ENCODE measurements at regions not wholly inside any gene's neighbourhood (a gene's known extent, or its start where the extent isn't known, plus 50 kb on each side); places are given as distances from the start of the nearest gene placed in this dataset.

DNA sequence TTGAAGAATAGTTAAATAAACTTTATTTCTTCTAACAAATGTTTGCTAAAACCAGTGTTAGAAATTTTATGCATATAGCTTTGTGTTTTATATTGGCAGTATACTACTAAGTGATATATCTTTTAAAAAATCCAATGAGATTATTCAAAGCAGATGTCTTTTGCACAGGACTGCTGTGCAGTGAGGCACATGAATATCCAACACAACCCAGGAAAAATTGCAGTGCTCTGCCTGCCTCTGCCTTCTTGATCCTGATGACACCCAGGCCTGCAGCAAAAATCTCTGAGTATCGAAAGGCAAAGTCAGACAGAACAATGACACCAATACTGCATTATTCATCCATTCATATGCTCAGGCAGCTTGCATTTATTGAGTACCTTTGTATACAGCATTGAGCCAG, 1076.5 kb upstream of the ARRDC3 start:
- FAIRE-seq = no peak

DNA sequence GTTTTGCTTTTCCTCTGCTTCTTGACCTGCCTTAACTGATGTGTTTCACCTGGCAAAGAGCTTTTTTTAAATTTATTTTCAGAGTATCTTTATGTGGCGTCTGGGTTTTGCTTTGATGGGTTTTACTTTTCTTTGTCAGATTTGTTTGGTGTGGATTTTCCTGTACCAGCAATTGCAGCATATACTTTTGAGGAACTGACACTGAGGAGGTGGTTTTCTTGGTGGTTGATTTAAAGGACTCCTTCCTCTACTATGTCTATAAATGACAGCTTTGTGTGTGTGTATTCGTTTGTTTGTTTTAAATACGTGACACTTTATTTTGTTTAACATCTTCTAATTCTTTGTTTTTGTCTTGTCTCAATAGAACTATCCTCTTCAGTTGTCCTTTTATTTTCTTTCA, 1071.9 kb upstream of the ARRDC3 start:
- no peak for FAIRE-seq

DNA sequence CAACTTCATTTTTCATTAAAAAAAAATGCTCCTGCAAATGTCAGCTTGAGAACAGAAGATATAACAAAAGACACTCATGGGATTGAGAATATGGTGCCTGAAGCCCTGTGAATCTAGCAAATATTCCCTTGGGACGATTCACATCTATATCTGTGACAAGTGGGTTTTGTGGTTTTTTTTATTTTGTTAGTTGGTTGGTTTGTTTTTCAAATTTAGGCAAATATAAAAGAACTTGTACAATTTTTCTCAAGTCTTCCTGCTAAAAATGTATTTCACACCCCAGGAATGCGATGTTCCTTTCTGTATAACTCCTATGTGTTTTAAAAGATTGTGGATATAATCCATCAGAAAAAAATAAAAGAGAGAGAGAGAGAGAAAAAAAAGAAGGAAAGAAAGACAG, 1061.8 kb upstream of the ARRDC3 start:
- FAIRE-seq = no peak

DNA sequence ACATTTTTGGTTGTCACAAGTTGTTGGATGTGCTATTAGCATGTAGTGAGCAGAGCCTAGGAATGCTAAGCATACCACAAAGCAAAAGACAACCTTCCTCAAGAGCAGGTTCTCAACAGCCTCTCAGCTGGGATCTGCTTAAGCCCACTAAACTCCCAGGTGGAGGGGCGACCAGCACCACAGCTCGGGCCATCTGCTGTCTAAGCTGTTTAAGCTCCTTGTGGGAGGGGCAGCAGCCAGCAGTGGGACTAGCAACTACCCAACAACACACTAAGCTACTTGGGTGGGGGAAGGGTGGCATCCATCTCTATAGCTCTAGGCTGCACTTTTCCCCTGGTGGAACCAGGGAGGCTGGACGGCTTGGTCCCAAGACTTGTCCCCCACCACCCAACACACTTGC, 1052.7 kb upstream of the ARRDC3 start:
- no peak for FAIRE-seq

DNA sequence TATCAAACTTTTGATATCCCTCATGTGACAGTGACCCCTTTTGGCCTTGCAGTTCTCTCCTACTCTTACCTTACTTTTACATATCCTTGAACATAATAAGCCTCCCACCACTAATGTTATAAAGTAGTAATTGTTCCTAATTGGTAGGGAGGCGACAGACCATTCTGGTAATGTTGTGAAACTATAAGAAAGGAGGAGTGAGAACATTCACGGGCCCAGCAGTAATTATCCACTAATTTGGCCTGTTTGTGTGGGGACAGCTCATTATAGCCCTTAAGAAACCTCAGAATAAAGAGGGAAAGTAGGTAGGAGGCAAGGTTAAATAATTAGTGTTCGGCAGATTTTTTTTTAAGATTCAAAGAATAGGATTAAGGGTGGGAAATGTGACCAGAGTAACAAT, 1046.5 kb upstream of the ARRDC3 start:
- no peak for FAIRE-seq

DNA sequence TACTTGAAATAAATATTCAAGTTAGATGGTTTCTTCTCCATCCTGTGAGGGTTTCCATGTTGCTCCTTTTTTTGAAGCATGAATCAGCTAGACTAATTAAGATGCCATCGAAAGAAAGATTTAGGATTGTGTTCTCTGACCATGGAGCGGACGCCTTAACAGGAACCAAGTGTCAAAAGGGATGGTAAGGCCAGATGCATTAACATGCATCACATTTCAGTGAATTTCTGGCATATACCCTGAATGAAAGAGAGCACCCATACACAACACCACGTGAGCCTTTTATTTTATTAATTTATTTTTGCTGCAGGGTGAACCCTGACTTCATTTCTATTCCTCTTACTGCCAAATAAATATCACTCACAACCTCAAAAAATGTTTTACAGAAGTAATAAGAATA, 1045.3 kb upstream of the ARRDC3 start:
- FAIRE-seq = no peak

DNA sequence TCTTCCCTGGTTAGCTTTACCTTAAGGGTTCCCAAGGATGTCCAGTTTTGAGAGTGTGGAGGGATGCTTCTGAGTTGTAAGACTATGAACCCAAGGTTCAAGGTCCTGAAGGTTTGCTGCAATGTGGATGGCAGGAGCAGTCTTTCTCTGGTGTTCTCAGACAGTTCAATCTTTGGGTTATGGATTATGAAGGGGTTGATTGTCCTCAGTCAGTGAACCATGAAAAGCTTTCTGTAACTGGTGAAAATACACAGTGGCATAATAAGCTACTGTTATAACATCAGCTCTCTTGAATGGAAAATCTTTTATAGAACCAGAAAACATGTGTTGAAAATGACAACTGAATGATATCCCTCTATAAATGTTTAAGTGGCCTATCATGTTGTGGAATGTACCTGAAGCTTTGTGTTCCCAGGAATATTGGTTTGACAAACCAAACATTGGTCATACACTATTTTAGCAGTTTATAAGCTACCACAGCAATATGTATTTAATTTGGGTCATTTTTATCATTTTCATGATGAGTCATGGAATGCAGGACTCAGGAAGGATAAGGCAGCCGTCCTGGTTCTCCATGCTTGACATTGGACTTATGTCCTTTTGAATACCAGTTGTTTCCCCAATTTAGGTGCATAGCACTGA, 1041.8 kb upstream of the ARRDC3 start:
- no peak for FAIRE-seq

DNA sequence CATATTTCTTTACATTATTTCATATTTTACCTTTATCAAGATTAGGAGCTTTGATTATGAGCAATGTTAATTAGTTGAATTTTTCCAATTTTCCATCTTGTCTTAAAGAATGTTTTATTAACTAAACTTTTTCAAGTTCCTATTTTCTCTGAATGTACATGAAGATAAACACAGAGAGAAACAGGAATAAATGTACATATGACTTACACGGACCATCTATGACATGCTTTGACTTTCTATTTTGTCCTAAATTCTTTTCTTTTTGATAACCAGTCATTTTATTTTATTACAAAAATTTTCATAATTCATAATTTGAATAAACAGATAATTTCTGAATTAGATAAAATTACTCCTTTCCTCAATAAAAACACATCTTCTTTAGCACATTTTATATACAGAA, 1038.8 kb upstream of the ARRDC3 start:
- no peak for FAIRE-seq

DNA sequence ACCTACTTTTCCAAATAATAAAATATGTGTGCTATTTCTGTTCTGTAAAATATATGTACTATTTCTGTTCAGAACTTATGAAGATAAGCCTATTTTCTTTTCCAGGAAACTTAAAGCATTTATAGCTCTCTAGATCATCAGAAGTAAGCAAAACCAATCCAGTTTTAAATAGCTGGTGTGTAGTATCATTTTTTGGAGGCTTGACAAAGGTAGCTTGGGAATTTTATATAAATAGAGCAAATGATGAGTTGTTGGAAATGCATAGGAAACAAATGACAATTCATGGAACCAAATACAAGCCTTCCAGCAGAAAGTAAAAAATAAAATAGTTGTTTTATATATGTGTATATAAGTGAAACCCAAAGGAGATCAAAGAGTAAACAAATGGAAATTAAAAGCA, 1038.1 kb upstream of the ARRDC3 start:
- no peak for FAIRE-seq

DNA sequence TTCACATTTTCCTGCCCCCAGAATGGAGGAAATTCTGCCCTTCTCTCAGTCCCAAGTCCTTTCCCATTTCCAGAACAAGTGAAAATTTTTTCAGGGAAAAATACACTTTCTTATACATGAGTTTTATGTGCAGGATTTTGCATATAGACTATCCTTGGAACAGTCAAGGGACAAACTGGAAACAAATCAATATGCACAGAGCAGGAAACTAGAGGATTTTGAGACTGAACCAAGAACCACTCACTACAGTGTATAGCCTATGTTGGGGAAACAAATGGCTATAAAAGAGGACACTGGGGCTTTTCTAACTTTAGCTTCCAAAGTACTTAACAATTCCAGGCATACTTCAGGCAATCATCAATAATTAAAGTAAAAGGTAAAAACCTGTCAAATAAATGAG, 1036.1 kb upstream of the ARRDC3 start:
- FAIRE-seq = no peak

DNA sequence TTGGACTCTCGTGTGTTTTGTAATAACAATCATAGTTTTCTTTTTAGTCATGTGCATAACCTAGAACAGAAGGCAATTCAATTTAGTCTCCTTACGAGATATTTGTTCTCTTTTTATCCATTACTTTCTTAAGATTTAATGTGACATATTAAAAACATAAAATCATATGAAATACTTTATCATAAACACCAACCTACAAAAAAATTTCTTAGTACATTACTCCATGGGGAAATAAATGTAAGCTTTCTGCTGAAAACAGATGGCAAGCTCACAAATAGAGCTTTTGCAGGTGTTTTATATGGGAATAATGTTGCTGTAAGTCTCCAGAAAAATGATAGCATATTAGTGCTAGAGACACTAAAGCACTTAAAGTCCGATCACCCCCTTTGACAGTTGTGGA, 1035.2 kb upstream of the ARRDC3 start:
- no peak for FAIRE-seq

DNA sequence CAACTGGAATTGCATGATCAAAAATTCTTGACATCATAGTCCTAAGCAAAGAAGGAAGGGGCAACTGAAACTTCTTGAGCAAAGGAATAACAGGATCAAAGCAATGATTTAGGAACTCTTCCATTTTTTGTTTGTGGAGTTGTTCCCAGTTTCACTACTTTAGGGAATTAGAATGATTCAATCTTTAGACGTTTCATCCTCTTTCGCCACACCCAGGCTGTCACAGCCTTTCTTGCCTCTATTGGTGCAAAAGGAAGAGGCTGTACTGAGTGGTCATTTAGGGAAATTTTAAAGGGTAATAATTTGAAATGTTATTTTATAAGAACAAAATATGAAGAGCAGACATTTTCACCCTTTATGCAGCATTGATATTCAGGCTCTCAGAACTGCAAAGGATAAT, 1026.0 kb upstream of the ARRDC3 start:
- no peak for FAIRE-seq

DNA sequence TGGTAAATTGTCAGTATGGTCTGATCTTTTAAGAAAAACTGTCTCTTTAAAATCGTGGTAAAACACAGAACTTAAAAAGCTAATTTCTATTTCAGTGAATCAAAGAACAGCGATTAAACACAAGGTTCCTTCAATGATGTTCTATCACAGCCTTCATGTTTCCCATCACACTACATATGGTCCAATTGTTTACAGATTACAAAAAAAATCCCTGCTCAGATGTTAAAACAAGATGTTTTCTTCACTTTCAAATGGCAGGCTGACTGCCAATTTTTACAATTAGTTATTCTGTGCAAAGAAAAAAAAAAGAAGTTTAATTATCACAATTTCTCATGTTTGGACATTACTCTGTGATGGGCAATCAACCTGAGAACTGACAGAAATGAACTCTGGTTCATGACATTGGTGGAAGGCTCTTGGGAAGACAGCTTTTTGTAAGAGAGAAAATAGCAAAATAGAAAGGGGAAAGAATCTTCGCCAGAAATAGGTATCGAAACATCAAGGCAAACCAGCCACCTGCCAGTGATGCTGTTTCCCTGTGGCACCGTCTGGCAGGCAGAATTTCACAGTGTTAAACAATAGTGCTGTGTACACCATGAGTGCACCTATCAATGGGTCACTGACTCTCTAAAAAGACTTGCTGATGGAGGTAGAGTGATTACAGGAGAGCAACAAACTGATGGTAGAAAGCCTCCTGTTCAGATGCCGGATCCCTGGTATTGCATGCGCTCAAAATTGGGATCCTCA, 1020.0 kb upstream of the ARRDC3 start:
- FAIRE-seq = no peak

DNA sequence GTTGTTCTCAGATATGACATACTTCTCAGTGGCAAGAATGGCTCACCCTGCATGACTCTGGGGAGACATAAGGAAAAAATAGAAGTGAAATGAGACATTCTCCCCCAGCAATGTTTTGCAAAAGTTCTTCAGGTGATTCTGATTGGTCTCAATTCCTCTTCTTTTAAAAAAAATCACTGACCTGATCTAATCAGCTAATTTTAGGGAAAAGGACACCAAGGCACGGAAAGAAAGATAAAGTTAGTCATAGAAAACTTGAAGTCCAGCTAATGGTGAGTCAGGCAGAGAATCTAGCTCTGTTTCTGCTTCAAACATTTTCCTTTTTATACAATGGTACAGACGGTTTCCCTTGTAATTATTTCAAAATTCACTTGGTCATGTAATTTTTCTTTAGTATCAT, 1018.9 kb upstream of the ARRDC3 start:
- FAIRE-seq = no peak

DNA sequence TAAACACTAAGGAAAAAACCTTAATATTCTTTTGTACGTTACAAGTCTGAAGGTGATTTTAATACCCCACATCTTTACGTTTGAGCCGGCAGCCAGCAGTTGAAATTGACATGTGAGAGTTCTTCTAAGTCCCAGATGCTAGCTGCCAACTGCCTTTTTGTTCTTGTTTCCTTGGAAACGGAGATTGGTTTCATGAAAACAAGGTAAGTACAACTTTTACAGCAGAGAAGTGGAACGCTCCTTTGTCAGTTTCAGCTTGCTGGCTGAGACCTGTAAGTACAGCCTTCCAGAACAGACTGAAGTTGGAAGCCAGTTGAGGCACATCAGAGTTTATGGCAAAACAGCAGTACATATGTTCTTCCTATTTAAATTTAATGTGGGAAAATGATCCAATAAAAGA, 1018.4 kb upstream of the ARRDC3 start:
- FAIRE-seq = no peak

DNA sequence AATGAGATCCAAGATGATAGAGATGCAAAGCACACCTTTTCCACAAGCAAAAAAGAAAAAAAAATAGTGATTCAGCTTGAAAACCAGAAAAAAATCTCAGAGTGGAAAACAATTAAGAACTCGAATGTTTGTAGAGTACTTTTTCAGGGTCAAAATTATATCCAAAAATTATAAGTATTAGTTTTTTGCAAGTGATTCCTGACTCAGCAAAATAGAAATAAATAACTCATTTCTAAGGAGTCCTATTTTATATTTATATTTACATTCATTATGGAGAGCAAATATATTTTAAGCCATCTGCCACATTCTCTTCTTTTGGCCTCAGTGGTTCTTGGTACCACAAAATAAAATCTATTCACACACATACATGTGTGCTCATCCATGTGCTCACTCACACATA, 1011.8 kb upstream of the ARRDC3 start:
- no peak for FAIRE-seq

DNA sequence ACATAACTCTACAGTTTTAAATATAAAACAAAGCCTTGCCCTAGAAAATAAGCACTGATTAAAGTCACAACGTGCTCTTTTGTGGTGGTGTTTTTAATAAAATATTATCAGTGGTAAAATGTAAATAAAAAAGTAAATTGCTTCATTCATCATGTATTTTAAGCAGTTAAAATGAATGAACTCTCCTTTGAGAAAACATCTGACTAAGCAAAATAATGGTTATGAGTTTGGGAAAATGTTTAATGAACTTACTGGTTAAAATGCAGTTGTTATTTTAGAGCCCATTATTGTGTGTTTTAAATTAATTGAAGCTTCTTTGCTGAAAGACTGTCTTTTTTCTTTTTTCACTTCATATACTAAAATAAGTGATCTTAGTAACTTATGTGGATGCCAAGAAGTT, 1007.5 kb upstream of the ARRDC3 start:
- no peak for FAIRE-seq

DNA sequence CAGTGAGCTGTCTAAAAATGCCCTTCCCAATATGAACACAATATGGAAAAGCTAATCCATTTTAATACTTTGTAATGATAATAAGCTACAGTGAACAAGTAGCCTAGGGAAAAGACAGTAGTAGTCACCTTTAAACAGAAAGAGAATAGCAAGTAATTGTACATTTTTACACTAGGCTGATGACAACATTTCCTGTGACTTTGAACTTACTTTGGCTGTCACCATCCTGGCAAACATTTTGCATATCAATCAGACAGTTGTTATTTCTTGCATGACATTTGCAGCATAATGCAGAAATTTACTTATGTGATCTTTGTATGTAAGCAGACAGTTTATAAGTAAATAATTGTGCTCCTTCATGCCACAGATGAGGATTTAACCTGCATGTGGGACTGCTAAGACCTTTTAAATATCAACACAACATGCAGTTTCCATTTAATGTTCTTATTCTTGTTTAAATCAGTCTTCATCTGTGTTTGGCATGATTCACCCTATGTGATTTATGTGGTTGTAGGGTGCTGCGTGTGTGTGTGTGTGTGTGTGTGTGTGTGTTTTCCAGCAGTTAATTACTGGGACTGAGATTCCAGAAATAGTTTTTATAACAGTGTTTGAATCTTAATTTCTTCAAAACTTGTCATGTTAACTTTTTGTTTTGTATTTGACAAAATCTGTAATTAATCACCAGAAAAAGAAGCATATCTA, 997.1 kb upstream of the ARRDC3 start:
- no peak for FAIRE-seq

DNA sequence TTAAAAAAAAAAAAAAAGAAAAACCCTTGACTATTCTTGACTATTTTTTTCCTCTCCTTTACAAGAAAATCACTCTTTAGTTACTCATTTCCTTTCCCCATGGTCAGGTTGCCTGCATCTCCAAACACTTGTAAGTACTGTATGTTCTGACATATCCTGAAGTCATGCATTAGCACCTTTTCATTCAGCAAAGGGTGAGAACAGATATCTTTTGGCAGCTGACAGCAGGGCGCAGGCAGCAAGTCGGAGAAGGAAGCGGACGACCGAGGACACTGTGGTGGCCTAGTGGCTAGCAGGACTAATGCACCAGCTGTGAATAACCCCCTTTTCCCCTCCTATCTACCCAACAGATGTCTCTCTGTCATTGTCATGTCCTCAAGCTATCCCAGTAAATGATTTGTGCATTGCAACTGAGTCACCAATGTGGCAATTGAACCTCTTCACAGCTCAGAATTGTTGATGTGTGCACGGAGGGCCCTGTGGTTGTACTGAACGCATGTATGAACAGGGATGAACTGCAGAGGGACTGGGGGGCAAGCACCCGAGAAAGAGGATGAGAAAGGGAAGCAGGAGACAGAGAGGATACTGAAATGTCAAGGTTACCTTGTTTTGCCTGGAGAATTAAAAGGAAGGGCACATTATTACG, 996.0 kb upstream of the ARRDC3 start:
- FAIRE-seq = no peak

DNA sequence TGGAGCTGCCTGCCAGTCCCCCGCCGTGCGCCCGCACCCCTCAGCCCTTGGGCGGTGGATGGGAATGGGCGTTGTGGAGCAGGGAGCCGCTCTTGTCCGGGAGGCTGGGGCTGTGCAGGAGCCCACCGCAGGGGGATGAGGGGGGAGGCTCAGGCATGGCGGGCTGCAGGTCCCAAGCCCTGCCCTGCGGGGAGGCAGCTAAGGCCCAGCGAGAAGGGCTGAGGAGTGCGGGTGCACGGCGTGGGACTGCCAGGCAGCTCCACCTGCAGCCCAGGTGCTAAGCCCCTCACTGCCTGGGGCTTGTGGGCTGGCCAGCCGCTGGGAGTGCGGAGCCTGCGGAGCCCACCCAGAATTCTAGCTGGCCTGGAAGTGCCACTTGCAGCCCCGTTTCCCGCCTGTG, 991.7 kb upstream of the ARRDC3 start:
- no peak for FAIRE-seq

DNA sequence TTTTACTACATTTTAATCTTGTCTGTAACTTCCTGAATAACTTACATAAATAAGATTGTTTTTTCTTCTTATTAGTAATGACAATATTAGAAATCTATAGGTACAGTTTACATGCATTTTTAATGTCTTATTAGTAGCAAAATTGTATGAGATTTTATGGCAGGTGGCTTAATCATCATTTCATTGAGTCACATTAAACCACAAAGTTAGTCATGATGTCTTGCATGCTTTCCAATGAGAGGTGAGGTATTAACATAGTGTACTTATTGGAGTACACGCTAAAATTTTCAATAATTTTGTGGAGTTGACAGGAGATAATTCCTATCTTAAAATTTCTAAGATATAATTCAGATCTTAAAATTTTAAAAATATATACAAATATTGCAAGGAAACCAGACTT, 989.6 kb upstream of the ARRDC3 start:
- no peak for FAIRE-seq

DNA sequence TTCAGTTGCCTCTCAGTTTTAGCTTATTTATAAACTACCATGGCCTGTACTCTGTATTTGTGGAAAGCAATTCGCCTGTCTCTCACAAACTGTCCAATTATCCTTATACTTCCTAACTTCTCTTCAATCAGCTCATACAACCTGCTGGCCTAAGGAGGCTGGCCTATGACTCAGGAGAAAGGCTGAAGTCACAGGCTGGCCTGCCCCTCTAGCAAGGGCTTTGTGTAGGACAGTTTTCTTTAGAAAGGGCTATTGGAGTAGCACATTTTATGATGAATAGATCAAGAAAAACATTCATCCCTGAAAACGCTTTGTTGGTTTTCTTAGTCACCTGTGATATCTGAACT, 988.7 kb upstream of the ARRDC3 start:
- FAIRE-seq = no peak

DNA sequence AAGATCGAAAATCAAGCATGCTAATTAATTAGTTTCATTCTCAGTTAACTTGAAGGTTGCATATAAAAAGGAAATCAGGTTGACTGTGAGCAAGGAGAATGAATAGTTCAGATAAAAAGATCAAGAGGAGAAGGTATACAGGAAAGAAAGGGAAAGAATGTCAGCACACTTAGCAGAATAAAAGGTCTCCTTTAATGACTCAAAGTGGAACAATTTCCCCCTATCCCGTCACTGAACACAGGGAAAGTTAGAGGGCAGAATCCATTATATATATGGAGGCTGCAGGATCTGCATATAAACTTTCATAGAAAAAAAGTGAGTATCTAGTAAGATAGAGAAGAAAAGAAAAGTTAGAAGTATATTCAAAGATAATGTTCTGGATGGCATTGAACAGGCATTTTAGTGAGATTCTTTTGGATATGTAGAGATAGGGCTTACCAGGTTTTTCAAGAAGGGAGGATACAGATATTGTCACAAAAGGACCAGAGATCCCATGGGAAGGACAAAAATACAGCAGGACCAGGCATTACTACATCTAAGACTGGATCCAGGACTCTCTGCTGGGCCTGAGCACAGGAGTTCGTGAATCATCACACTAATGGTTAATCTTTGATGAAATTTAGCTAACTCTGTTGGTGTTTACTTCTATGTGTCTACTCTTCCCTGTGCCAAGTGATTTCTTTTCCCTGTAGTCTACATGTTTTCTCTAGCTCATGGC, 988.2 kb upstream of the ARRDC3 start:
- no peak for FAIRE-seq
